HEK293T (cell line): ENCODE measurements at regions not wholly inside any gene's neighbourhood (a gene's known extent, or its start where the extent isn't known, plus 50 kb on each side); places are given as distances from the start of the nearest gene placed in this dataset.

Experiments
- CTCF ChIA-PET: fragments of 350-600 bp; formaldehyde crosslinking; extraction: SDS; loops from one replicate; lab custom pipeline; 2021; ENCODE audit warnings: antibody characterized with exemption, inconsistent platforms; lab: Yijun Ruan, JAX
- POLR2A ChIA-PET: fragments of 350-600 bp; formaldehyde crosslinking; extraction: SDS; loops from one replicate; lab custom pipeline; 2020; ENCODE audit warnings: antibody characterized with exemption, inconsistent platforms; lab: Yijun Ruan, JAX
- DNase-seq: peaks from one replicate; pipeline ENCODE4 v3.0.0; 2012; ENCODE audit warnings: mixed read lengths; ENCODE audit errors: extremely low spot score
- ARNT ChIP-seq: fragments of 450-650 bp; IDR thresholded peaks from 2 replicates; pipeline ENCODE4 v1.6.1; 2017; ENCODE audit warnings: mild to moderate bottlenecking
- BHLHE40 ChIP-seq: fragments of 450-650 bp; IDR thresholded peaks from 2 replicates; pipeline ENCODE4 v1.6.1; 2016; ENCODE audit warnings: mild to moderate bottlenecking, moderate library complexity, borderline replicate concordance
- CTBP1 ChIP-seq: fragments of 450-650 bp; IDR thresholded peaks from 2 replicates; pipeline ENCODE4 v1.6.1; 2016; ENCODE audit warnings: borderline replicate concordance
- ELF4 ChIP-seq: fragments of 450-650 bp; IDR thresholded peaks from 2 replicates; pipeline ENCODE4 v1.6.1; 2017; ENCODE audit warnings: antibody characterized with exemption
- FOXA1 ChIP-seq: fragments of 450-650 bp; IDR thresholded peaks from 2 replicates; pipeline ENCODE4 v1.6.1; 2016; ENCODE audit warnings: mild to moderate bottlenecking
- FOXK2 ChIP-seq: fragments of 450-650 bp; IDR thresholded peaks from 2 replicates; pipeline ENCODE4 v1.6.1; 2016; ENCODE audit warnings: mild to moderate bottlenecking
- FOXM1 ChIP-seq: fragments of 450-650 bp; IDR thresholded peaks from 2 replicates; pipeline ENCODE4 v1.6.1; 2017; ENCODE audit warnings: mild to moderate bottlenecking, borderline replicate concordance
- HDGF ChIP-seq: fragments of 450-650 bp; IDR thresholded peaks from 2 replicates; pipeline ENCODE4 v1.6.1; 2017; ENCODE audit warnings: antibody characterized with exemption, borderline replicate concordance
- L3MBTL2 ChIP-seq: fragments of 450-650 bp; conservative IDR thresholded peaks from 2 replicates; pipeline ENCODE4 v1.6.1; 2016; ENCODE audit warnings: mild to moderate bottlenecking
- LEF1 ChIP-seq: fragments of 450-650 bp; IDR thresholded peaks from 2 replicates; pipeline ENCODE4 v1.6.1; 2017; ENCODE audit warnings: mild to moderate bottlenecking, borderline replicate concordance
- NFRKB ChIP-seq: fragments of 450-650 bp; IDR thresholded peaks from 2 replicates; pipeline ENCODE4 v1.6.1; 2016; ENCODE audit warnings: mild to moderate bottlenecking, moderate library complexity
- PKNOX1 ChIP-seq: fragments of 450-650 bp; IDR thresholded peaks from 2 replicates; pipeline ENCODE4 v1.6.1; 2016
- SP1 ChIP-seq: fragments of 450-650 bp; IDR thresholded peaks from 2 replicates; pipeline ENCODE4 v1.6.1; 2017
- SUZ12 ChIP-seq: fragments of 450-650 bp; IDR thresholded peaks from 2 replicates; pipeline ENCODE4 v1.6.1; 2016; ENCODE audit warnings: mild to moderate bottlenecking
- TARDBP ChIP-seq: fragments of 450-650 bp; IDR thresholded peaks from 2 replicates; pipeline ENCODE4 v1.6.1; 2016
- ZNF384 ChIP-seq: fragments of 450-650 bp; IDR thresholded peaks from 2 replicates; pipeline ENCODE4 v1.6.1; 2016

DNA sequence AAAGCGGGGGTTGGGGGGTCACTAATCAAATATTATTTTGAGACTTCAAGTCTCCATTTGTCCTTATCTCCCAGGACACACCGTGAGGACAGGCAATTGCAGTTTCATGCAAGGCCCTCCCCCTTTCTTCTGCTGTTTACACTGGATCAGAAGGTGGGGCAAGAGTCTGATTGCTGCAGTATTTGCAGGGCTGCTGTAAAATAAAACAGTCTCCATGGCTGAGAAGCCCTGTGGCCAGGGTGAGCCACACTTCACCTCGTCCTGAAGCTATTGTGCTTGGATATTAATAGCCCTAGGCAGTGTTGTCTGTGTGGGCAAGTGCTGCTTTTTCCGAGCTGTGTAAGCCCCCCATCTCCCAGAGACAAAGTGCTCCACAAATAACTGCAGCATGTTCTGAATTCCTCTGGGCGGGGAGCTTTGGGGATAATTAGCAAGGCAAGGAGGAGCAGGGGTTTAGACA is 187.4 kb upstream of the NTF3 start:
- ChIA-PET CTCF (interaction anchor here (1.0 kb wide), 1 partner anchor 21 kb away, joined by 3 read pairs; no protein-coding TSS in a partner anchor), POLR2A (no interaction called here)
- TF ChIP-seq NFRKB (no peak), PKNOX1 (no peak)
- no peak for DNase-seq

DNA sequence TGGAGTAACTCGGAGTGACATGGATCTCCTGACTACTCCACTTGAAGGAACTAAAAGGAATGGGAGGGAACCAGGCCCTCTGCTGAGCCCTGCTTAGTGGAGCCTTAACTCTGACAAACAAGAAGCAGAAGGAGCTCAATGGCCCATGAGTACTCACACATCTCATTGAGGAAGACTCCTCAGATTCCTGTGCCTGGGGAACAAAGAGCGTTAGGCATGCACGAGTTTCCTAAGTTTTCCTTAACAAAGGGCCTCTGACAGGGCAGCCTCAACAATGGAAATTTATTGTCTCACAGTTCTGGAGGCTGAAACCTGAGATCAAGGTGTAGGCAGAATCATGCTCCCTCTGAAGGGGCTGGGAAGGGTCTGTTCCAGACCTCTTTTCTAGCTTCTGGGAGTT is 185.7 kb upstream of the NTF3 start:
- CTCF ChIA-PET: no interaction called here
- POLR2A ChIA-PET: no interaction called here
- no peak for DNase-seq
- TF ChIP-seq TARDBP (no peak), LEF1 (no peak), PKNOX1 (no peak), CTBP1 (no peak), L3MBTL2 (no peak), FOXK2 (no peak), SUZ12 (no peak), SP1 (no peak), ZNF384 (no peak), NFRKB (no peak), FOXM1 (no peak), HDGF (no peak), ARNT (no peak), FOXA1 (no peak), BHLHE40 (no peak)

- ChIA-PET CTCF (no interaction called here), POLR2A (no interaction called here)
- no peak for DNase-seq
- TF ChIP-seq ELF4: no peak
- TF ChIP-seq FOXA1: no peak
- TF ChIP-seq SUZ12: no peak
- TF ChIP-seq TARDBP: no peak
- no peak for TF ChIP-seq HDGF
- no peak for TF ChIP-seq LEF1
- no peak for TF ChIP-seq PKNOX1
- no peak for TF ChIP-seq ARNT
- TF ChIP-seq BHLHE40: no peak
- no peak for TF ChIP-seq FOXM1
- TF ChIP-seq FOXK2: no peak
- no peak for TF ChIP-seq SP1
- no peak for TF ChIP-seq CTBP1
- TF ChIP-seq L3MBTL2: no peak
Measured at GRCh38 chr12:5247144-5247543, 184.8 kb upstream of the NTF3 start.

- CTCF ChIA-PET: no interaction called here
- TF ChIP-seq FOXM1 (no peak), LEF1 (no peak), TARDBP (no peak), FOXK2 (no peak), ZNF384 (no peak), L3MBTL2 (no peak), SUZ12 (no peak), CTBP1 (no peak), ARNT (no peak), SP1 (no peak), FOXA1 (no peak), BHLHE40 (no peak), ELF4 (no peak)
- DNase-seq: no peak
- POLR2A ChIA-PET: no interaction called here
Measured at GRCh38 chr12:5248230-5248629, 183.7 kb upstream of the NTF3 start.

GRCh38 chr12:5248999-5249526 is 182.8 kb upstream of the NTF3 start:
- no peak for TF ChIP-seq ZNF384
- TF ChIP-seq SUZ12: no peak
- TF ChIP-seq HDGF: no peak
- no peak for TF ChIP-seq SP1
- no peak for TF ChIP-seq NFRKB
- no peak for TF ChIP-seq BHLHE40
- no peak for TF ChIP-seq ARNT
- no peak for TF ChIP-seq FOXM1
- no peak for TF ChIP-seq LEF1
- TF ChIP-seq CTBP1: no peak
- no peak for TF ChIP-seq FOXK2
- no peak for TF ChIP-seq ELF4
- TF ChIP-seq L3MBTL2: no peak
- TF ChIP-seq TARDBP: no peak
- TF ChIP-seq PKNOX1: no peak
- TF ChIP-seq FOXA1: no peak
- no peak for DNase-seq
- ChIA-PET POLR2A (no interaction called here), CTCF (no interaction called here)

- TF ChIP-seq LEF1 (no peak), PKNOX1 (no peak), L3MBTL2 (no peak), HDGF (no peak), FOXA1 (no peak), FOXK2 (no peak), NFRKB (no peak), ARNT (no peak), ZNF384 (no peak), SUZ12 (no peak), ELF4 (no peak), CTBP1 (no peak), FOXM1 (no peak), TARDBP (no peak)
- ChIA-PET POLR2A (no interaction called here), CTCF (interaction anchor here (0.6 kb wide), 1 partner anchor 13 kb away, joined by 3 read pairs; no protein-coding TSS in a partner anchor)
- no peak for DNase-seq
Measured at GRCh38 chr12:5251092-5251491, 180.8 kb upstream of the NTF3 start.
